SK-N-SH treated with all-trans-retinoic acid at 6 μM for 48 hours (cell line): ENCODE measurements at regions not wholly inside any gene's neighbourhood (a gene's known extent, or its start where the extent isn't known, plus 50 kb on each side); places are given as distances from the start of the nearest gene placed in this dataset.

Experiments
- ARNTL ChIP-seq: fragments of 450-650 bp; formaldehyde crosslinking; IDR thresholded peaks from 2 replicates; pipeline ENCODE4 v1.5.0; 2020; ENCODE audit warnings: low read depth, mild to moderate bottlenecking, moderate library complexity, borderline replicate concordance
- BACH2 ChIP-seq: fragments of 250-450 bp; sonication (Bioruptor Pico); IDR thresholded peaks from 2 replicates; pipeline ENCODE4 v1.9.0; 2021; ENCODE audit warnings: mild to moderate bottlenecking, borderline replicate concordance
- CSDC2 ChIP-seq: fragments of 250-450 bp; sonication (Bioruptor Pico); IDR thresholded peaks from 2 replicates; pipeline ENCODE4 v1.5.0; 2020; ENCODE audit warnings: mild to moderate bottlenecking, moderate library complexity
- GLIS3 ChIP-seq: fragments of 250-450 bp; sonication (Bioruptor Pico); IDR thresholded peaks from 2 replicates; pipeline ENCODE4 v1.5.0; 2020; ENCODE audit warnings: mild to moderate bottlenecking, moderate library complexity
- OSR1 ChIP-seq: fragments of 250-450 bp; sonication (Bioruptor Pico); IDR thresholded peaks from 2 replicates; pipeline ENCODE4 v1.8.0; 2022; ENCODE audit warnings: moderate library complexity, mild to moderate bottlenecking, inconsistent platforms
- PATZ1 ChIP-seq: fragments of 250-450 bp; sonication (Bioruptor Pico); IDR thresholded peaks from 2 replicates; pipeline ENCODE4 v1.8.0; 2020; ENCODE audit warnings: mild to moderate bottlenecking, moderate library complexity, borderline replicate concordance
- RARB ChIP-seq: fragments of 250-450 bp; sonication (Bioruptor Pico); IDR thresholded peaks from 2 replicates; pipeline ENCODE4 v1.8.0; 2021; ENCODE audit warnings: mild to moderate bottlenecking, moderate library complexity
- SNAI2 ChIP-seq: fragments of 250-450 bp; sonication (Bioruptor Pico); IDR thresholded peaks from 2 replicates; pipeline ENCODE4 v1.5.0; 2020; ENCODE audit warnings: mild to moderate bottlenecking, moderate library complexity
- TCF4 ChIP-seq: fragments of 250-450 bp; sonication (Bioruptor Pico); IDR thresholded peaks from 2 replicates; pipeline ENCODE4 v1.8.0; 2021; ENCODE audit warnings: mild to moderate bottlenecking, moderate library complexity, borderline replicate concordance
- ZFP3 ChIP-seq: fragments of 250-450 bp; sonication (Bioruptor Pico); IDR thresholded peaks from 2 replicates; pipeline ENCODE4 v1.5.0; 2020; ENCODE audit warnings: mild to moderate bottlenecking, moderate library complexity
- ZFP30 ChIP-seq: fragments of 450-650 bp; formaldehyde crosslinking; IDR thresholded peaks from 2 replicates; pipeline ENCODE4 v1.5.0; 2022; ENCODE audit warnings: mild to moderate bottlenecking, moderate library complexity
- ZNF70 ChIP-seq: fragments of 450-650 bp; formaldehyde crosslinking; IDR thresholded peaks from 2 replicates; pipeline ENCODE4 v1.5.0; 2020; ENCODE audit warnings: mild to moderate bottlenecking, moderate library complexity
- TF ChIP-seq, protein P1 (sequence below): fragments of 250-450 bp; sonication (Bioruptor Pico); IDR thresholded peaks from 2 replicates; pipeline ENCODE4 v1.5.0; 2020; ENCODE audit warnings: mild to moderate bottlenecking, moderate library complexity
- TF ChIP-seq, protein P2 (sequence below): fragments of 250-450 bp; sonication (Bioruptor Pico); IDR thresholded peaks from 2 replicates; pipeline ENCODE4 v1.8.0; 2021; ENCODE audit warnings: low read depth, mild to moderate bottlenecking, moderate library complexity, borderline replicate concordance

- TF ChIP-seq ZFP30 (CRISPR knock-in tag) (no peak), CSDC2 (CRISPR knock-in tag) (no peak), ZNF70 (no peak), GLIS3 (no peak), SNAI2 (CRISPR knock-in tag) (no peak), ZFP3 (no peak), PATZ1 (CRISPR knock-in tag) (no peak), TCF4 (CRISPR knock-in tag) (no peak), BACH2 (no peak), ARNTL (no peak), RARB (CRISPR knock-in tag) (no peak), OSR1 (no peak)
- TF ChIP-seq, protein P1, sequence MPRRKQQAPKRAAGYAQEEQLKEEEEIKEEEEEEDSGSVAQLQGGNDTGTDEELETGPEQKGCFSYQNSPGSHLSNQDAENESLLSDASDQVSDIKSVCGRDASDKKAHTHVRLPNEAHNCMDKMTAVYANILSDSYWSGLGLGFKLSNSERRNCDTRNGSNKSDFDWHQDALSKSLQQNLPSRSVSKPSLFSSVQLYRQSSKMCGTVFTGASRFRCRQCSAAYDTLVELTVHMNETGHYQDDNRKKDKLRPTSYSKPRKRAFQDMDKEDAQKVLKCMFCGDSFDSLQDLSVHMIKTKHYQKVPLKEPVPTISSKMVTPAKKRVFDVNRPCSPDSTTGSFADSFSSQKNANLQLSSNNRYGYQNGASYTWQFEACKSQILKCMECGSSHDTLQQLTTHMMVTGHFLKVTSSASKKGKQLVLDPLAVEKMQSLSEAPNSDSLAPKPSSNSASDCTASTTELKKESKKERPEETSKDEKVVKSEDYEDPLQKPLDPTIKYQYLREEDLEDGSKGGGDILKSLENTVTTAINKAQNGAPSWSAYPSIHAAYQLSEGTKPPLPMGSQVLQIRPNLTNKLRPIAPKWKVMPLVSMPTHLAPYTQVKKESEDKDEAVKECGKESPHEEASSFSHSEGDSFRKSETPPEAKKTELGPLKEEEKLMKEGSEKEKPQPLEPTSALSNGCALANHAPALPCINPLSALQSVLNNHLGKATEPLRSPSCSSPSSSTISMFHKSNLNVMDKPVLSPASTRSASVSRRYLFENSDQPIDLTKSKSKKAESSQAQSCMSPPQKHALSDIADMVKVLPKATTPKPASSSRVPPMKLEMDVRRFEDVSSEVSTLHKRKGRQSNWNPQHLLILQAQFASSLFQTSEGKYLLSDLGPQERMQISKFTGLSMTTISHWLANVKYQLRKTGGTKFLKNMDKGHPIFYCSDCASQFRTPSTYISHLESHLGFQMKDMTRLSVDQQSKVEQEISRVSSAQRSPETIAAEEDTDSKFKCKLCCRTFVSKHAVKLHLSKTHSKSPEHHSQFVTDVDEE (CRISPR knock-in tag): no peak
- TF ChIP-seq, protein P2, sequence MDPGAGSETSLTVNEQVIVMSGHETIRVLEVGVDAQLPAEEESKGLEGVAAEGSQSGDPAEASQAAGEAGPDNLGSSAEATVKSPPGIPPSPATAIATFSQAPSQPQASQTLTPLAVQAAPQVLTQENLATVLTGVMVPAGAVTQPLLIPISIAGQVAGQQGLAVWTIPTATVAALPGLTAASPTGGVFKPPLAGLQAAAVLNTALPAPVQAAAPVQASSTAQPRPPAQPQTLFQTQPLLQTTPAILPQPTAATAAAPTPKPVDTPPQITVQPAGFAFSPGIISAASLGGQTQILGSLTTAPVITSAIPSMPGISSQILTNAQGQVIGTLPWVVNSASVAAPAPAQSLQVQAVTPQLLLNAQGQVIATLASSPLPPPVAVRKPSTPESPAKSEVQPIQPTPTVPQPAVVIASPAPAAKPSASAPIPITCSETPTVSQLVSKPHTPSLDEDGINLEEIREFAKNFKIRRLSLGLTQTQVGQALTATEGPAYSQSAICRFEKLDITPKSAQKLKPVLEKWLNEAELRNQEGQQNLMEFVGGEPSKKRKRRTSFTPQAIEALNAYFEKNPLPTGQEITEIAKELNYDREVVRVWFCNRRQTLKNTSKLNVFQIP (CRISPR knock-in tag): no peak
These were observed 100.9 kb upstream of the TNP1 start for GRCh38 chr2:216960671-216961268.
